Liver (tissue), 3 donors: ENCODE measurements at regions not wholly inside any gene's neighbourhood (a gene's known extent, or its start where the extent isn't known, plus 50 kb on each side); places are given as distances from the start of the nearest gene placed in this dataset.

Source experiments
- CTCF ChIP-seq: fragments of 150-350 bp; IDR thresholded peaks from 2 replicates; pipeline ENCODE4 v1.5.1; 2017; ENCODE audit warnings: improper control_type of control experiment, low read depth, low read length; ENCODE audit not compliant: missing input control
- GABPA ChIP-seq, 2 donors: IDR thresholded peaks in 1 of 2; conservative IDR thresholded peaks in 1 of 2; 2 replicates each; pipeline ENCODE4 v1.6.1; 2016; ENCODE audit warnings: antibody characterized with exemption in 2 of 2, mild to moderate bottlenecking in 1 of 2, moderate library complexity in 1 of 2
- JUND ChIP-seq, 2 donors: IDR thresholded peaks; 2 replicates each; pipeline ENCODE4 v1.6.1; 2016; ENCODE audit warnings: antibody characterized with exemption in 2 of 2
- MAX ChIP-seq: IDR thresholded peaks from 2 replicates; pipeline ENCODE4 v1.6.1; 2016; ENCODE audit warnings: antibody characterized with exemption
- RAD21 ChIP-seq, 2 donors: IDR thresholded peaks; 2 replicates each; pipeline ENCODE4 v1.6.1; 2016; ENCODE audit warnings: antibody characterized with exemption in 2 of 2, mild to moderate bottlenecking in 2 of 2
- ZBTB33 ChIP-seq: IDR thresholded peaks from 2 replicates; pipeline ENCODE4 v1.6.1; 2016; ENCODE audit warnings: antibody characterized with exemption
- donor health status: healthy.
- donor health status: healthy.

GRCh38 chr21:15279482-15279881 is 214.7 kb upstream of the NRIP1 start:
- TF ChIP-seq MAX (no peak), JUND (IDR thresholded peaks at IDR 0.05) (no peak), CTCF (no peak), ZBTB33 (no peak), GABPA (IDR thresholded peaks at IDR 0.05 in 1 of 2, conservative IDR thresholded peaks at IDR 0.05 in 1 of 2) (no peak), RAD21 (IDR thresholded peaks at IDR 0.05) (no peak)
